ENCODE measurements at regions not wholly inside any gene's neighbourhood (a gene's known extent, or its start where the extent isn't known, plus 50 kb on each side); places are given as distances from the start of the nearest gene placed in this dataset.

GRCh38 chr5:145178641-145179523 lies 656.3 kb downstream of the PRELID2 start:
- Histone ChIP-seq H3K27me3 (no peaks in the 10 kb centered on the region), H3K36me3 (no peaks in the 10 kb centered on the region), H3K9me3 (no peaks in the 10 kb centered on the region), H3K27ac (no peak overlapping the region), H3K4me1 (no peaks in the 10 kb centered on the region), H3K4me3 (no peak overlapping the region)
- no peak for DNase-seq
- ATAC-seq = no peak
- intact Hi-C loops (cut with DNase I) = no loop called here
- WGBS, 4 donors = 39 to 43% (median 40%) methylated on average over 3 of the region's 3 CpGs
- TF ChIP-seq POLR2A (IDR thresholded peaks at IDR 0.05) = no peak
- TF ChIP-seq, protein P1, sequence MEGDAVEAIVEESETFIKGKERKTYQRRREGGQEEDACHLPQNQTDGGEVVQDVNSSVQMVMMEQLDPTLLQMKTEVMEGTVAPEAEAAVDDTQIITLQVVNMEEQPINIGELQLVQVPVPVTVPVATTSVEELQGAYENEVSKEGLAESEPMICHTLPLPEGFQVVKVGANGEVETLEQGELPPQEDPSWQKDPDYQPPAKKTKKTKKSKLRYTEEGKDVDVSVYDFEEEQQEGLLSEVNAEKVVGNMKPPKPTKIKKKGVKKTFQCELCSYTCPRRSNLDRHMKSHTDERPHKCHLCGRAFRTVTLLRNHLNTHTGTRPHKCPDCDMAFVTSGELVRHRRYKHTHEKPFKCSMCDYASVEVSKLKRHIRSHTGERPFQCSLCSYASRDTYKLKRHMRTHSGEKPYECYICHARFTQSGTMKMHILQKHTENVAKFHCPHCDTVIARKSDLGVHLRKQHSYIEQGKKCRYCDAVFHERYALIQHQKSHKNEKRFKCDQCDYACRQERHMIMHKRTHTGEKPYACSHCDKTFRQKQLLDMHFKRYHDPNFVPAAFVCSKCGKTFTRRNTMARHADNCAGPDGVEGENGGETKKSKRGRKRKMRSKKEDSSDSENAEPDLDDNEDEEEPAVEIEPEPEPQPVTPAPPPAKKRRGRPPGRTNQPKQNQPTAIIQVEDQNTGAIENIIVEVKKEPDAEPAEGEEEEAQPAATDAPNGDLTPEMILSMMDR (IDR thresholded peaks at IDR 0.05) = no peak

- 79 to 82% (median 80%) methylated on average over 3 of the region's 3 CpGs for WGBS, 4 donors
- TF ChIP-seq POLR2A (IDR thresholded peaks at IDR 0.05) = no peak
- TF ChIP-seq, protein P1 (IDR thresholded peaks at IDR 0.05) = no peak
- ATAC-seq (no peak), DNase-seq (no peak)
- no peaks in the 10 kb centered on the region for H3K4me1 ChIP-seq
- H3K9me3 ChIP-seq = no peaks in the 10 kb centered on the region
- no peak overlapping the region for H3K4me3 ChIP-seq
- no peak overlapping the region for H3K27ac ChIP-seq
- no peaks in the 10 kb centered on the region for H3K36me3 ChIP-seq
- no peaks in the 10 kb centered on the region for H3K27me3 ChIP-seq
- intact Hi-C loops (cut with DNase I) = no loop called here
Observed at GRCh38 chr5:145176041-145176440, 659.1 kb downstream of the PRELID2 start.

DNA sequence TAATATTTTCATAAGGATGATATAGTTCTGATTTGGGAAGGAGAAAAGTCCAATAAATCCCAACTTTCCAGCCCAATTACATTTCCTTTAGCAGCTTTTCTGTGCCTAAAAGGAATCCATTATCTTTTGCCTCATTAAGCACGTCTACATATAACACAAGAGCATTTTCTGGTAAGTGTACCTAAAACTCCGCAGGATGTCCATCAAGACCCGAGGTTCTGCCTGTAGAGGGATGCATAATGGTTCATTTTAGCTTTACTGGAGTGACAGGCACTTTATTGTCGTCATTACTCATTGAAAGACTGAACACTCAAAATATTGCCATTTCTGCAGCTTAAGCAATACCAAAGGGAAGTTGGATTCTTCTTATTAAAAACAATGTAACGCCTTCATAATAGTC lies 669.0 kb downstream of the PRELID2 start:
- intact Hi-C loops (cut with DNase I) = no loop called here
- ATAC-seq (no peak), DNase-seq (no peak)
- Histone ChIP-seq H3K9me3 (no peaks in the 10 kb centered on the region), H3K4me3 (no peak overlapping the region), H3K27ac (no peak overlapping the region), H3K27me3 (no peaks in the 10 kb centered on the region), H3K36me3 (no peaks in the 10 kb centered on the region), H3K4me1 (no peaks in the 10 kb centered on the region)
- TF ChIP-seq, protein P1 (IDR thresholded peaks at IDR 0.05) = no peak
- TF ChIP-seq POLR2A (IDR thresholded peaks at IDR 0.05) = no peak
- 74 to 83% (median 81%) methylated on average over 5 of the region's 5 CpGs for WGBS, 4 donors

DNA sequence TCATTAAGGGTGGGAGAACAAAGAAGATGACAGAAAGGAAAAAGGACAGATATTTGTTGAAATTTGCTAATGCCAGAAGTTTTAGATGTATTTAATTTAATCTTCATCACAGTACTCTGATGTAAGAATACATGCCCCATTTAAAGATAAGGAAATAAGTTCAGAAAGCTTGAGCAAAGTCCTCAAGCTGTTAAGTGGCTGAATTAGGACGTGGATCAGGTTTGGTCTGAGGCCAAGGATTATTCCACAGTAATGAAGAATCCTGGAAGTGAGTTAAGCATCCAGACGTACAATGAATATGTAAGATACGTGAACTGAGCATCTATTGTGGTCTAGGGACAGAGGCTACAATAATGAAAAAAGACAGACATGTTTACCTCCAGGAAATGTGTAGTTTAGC lies 671.3 kb downstream of the PRELID2 start:
- H3K4me1 ChIP-seq = no peaks in the 10 kb centered on the region
- intact Hi-C loops (cut with DNase I) = no loop called here
- TF ChIP-seq POLR2A (IDR thresholded peaks at IDR 0.05) = no peak
- TF ChIP-seq, protein P1 (IDR thresholded peaks at IDR 0.05) = no peak
- WGBS, 4 donors = 50 to 68% (median 56%) methylated on average over 3 of the region's 3 CpGs
- no peak for DNase-seq
- no peaks in the 10 kb centered on the region for H3K27me3 ChIP-seq
- H3K27ac ChIP-seq = no peak overlapping the region
- no peak for ATAC-seq
- no peak overlapping the region for H3K4me3 ChIP-seq
- no peaks in the 10 kb centered on the region for H3K9me3 ChIP-seq
- no peaks in the 10 kb centered on the region for H3K36me3 ChIP-seq

Data from heart left ventricle (tissue), 16 donors.